ENCODE measurements at regions not wholly inside any gene's neighbourhood (a gene's known extent, or its start where the extent isn't known, plus 50 kb on each side); places are given as distances from the start of the nearest gene placed in this dataset.

DNA sequence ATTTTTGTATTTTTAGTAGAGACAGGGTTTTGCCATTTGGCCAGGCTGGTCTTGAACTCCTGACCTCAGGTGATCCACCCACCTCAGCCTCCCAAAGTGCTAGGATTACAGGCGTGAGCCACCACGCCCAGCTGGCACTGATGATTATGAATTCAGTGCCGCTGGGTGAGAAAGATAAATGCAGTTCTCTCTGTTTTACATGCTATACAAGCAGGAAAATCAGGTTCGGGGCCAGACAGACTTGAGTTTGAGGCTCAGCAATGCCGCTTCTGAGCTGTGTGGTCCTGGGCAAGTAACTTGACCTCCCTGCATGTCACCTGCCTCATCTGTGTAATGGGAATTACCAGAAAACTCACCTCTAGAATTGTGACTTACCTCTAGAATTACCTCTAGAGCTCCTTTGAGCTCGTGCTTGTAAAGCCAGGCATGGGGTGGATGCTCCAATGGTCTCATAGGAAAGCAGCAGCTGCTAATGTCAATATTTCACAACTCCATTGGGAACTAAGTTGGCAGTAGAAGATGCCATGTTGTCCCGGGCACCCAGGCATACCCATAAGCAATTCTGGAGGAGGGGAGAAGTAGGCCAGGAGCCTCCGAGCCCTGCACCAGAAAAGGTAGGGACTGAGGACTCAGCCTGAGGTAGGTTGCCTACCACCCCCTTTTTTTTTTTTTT lies 119.8 kb upstream of the SLC25A33 start:
- Histone ChIP-seq H3K4me3 (no peak overlapping the region), H3K27ac (replicated peaks in 1 of 4) (no peak overlapping the region), H3K4me1 (peaks cover 2 to 8% (median 6%) of the 10 kb centered on the region in 4 donors), H3K36me3 (no peaks in the 10 kb centered on the region), H3K27me3 (no peaks in the 10 kb centered on the region), H3K9me3 (no peaks in the 10 kb centered on the region)
- TF ChIP-seq EP300 (IDR thresholded peaks at IDR 0.05) = no peak
- TF ChIP-seq POLR2AphosphoS5 (IDR thresholded peaks at IDR 0.05) = no peak
- TF ChIP-seq CTCF (IDR thresholded peaks at IDR 0.05) = no peak
- TF ChIP-seq POLR2A (IDR thresholded peaks at IDR 0.05; ENCODE audit: low read depth) = no peak
- WGBS = 97% methylated on average over 7 of the region's 8 CpGs
- DNase-seq (ENCODE audit: extremely low spot score) = no peak
- intact Hi-C loops (cut with DNase I) = no loop called here

GRCh38 chr1:9420835-9421532 lies 118.3 kb upstream of the SLC25A33 start:
- intact Hi-C loops (cut with DNase I) = no loop called here
- no peaks in the 10 kb centered on the region for H3K36me3 ChIP-seq
- DNase-seq (ENCODE audit: extremely low spot score) = no peak
- whole genome bisulfite sequencing = 95% methylated on average over 5 of the region's 5 CpGs
- no peak overlapping the region for H3K27ac ChIP-seq (replicated peaks in 1 of 4)
- H3K4me3 ChIP-seq = no peak overlapping the region
- peaks cover 0 to 3% (median 0%) of the 10 kb centered on the region in 4 donors for H3K4me1 ChIP-seq
- H3K9me3 ChIP-seq = no peaks in the 10 kb centered on the region
- TF ChIP-seq POLR2AphosphoS5 (IDR thresholded peaks at IDR 0.05) (no peak), EP300 (IDR thresholded peaks at IDR 0.05) (no peak), CTCF (IDR thresholded peaks at IDR 0.05) (no peak), POLR2A (IDR thresholded peaks at IDR 0.05; ENCODE audit: low read depth) (no peak)
- H3K27me3 ChIP-seq = no peaks in the 10 kb centered on the region

- H3K27me3 ChIP-seq = no peaks in the 10 kb centered on the region
- WGBS = 83% methylated on average over 5 of the region's 5 CpGs
- peaks cover 0 to 3% (median 0%) of the 10 kb centered on the region in 4 donors for H3K4me1 ChIP-seq
- no peaks in the 10 kb centered on the region for H3K9me3 ChIP-seq
- no peak overlapping the region for H3K27ac ChIP-seq (replicated peaks in 1 of 4)
- no peak for TF ChIP-seq CTCF (IDR thresholded peaks at IDR 0.05)
- no peak for TF ChIP-seq POLR2A (IDR thresholded peaks at IDR 0.05; ENCODE audit: low read depth)
- no peak for TF ChIP-seq EP300 (IDR thresholded peaks at IDR 0.05)
- no peak for TF ChIP-seq POLR2AphosphoS5 (IDR thresholded peaks at IDR 0.05)
- intact Hi-C loops (cut with DNase I) = no loop called here
- no peak overlapping the region for H3K4me3 ChIP-seq
- H3K36me3 ChIP-seq = no peaks in the 10 kb centered on the region
- no peak for DNase-seq (ENCODE audit: extremely low spot score)
Observed at GRCh38 chr1:9421533-9421873, 117.8 kb upstream of the SLC25A33 start.

DNA sequence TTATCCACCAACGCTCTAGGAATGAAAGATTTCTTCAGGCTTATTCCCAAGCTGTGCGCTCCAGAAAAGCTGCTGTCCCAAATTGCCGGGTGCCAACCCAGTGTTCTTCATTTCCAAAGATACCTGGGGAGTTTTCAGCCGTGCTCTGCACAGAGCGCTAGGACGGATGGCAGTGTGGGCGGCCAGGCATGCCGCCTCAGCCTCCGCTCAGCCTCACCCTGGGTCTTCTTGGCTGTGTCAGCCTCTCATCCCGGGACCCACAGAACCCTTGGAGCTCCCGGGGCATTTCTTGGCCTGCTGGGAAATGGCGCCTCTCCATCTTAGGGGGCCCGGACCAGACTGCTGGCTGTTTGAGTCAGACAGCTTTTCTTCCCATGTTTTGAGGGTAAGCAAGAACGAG lies 116.9 kb upstream of the SLC25A33 start:
- Histone ChIP-seq H3K4me3 (no peak overlapping the region), H3K27ac (replicated peaks in 1 of 4) (no peak overlapping the region), H3K4me1 (peaks cover 0 to 3% (median 0%) of the 10 kb centered on the region in 4 donors), H3K27me3 (no peaks in the 10 kb centered on the region), H3K36me3 (no peaks in the 10 kb centered on the region), H3K9me3 (no peaks in the 10 kb centered on the region)
- no peak for TF ChIP-seq EP300 (IDR thresholded peaks at IDR 0.05)
- no peak for TF ChIP-seq POLR2A (IDR thresholded peaks at IDR 0.05; ENCODE audit: low read depth)
- no peak for TF ChIP-seq CTCF (IDR thresholded peaks at IDR 0.05)
- no peak for TF ChIP-seq POLR2AphosphoS5 (IDR thresholded peaks at IDR 0.05)
- intact Hi-C loops (cut with DNase I) = no loop called here
- DNase-seq (ENCODE audit: extremely low spot score) = no peak
- 94% methylated on average over 12 of the region's 14 CpGs for WGBS

Measured in esophagus muscularis mucosa (tissue), 4 donors.